SK-N-SH treated with all-trans-retinoic acid at 6 μM for 48 hours (cell line): ENCODE measurements at regions not wholly inside any gene's neighbourhood (a gene's known extent, or its start where the extent isn't known, plus 50 kb on each side); places are given as distances from the start of the nearest gene placed in this dataset.

ENCODE experiments used
- ATAC-seq: fragments of 200-7000 bp; cut with Tn5 transposase; 3 replicates; pipeline ENCODE4 v1.9.1; 2020; ENCODE audit warnings: mild to moderate bottlenecking, moderate library complexity
- ARNTL ChIP-seq: fragments of 450-650 bp; formaldehyde crosslinking; IDR thresholded peaks from 2 replicates; pipeline ENCODE4 v1.5.0; 2020; ENCODE audit warnings: low read depth, mild to moderate bottlenecking, moderate library complexity, borderline replicate concordance
- BACH2 ChIP-seq: fragments of 250-450 bp; sonication (Bioruptor Pico); IDR thresholded peaks from 2 replicates; pipeline ENCODE4 v1.9.0; 2021; ENCODE audit warnings: mild to moderate bottlenecking, borderline replicate concordance
- CSDC2 ChIP-seq: fragments of 250-450 bp; sonication (Bioruptor Pico); IDR thresholded peaks from 2 replicates; pipeline ENCODE4 v1.5.0; 2020; ENCODE audit warnings: mild to moderate bottlenecking, moderate library complexity
- GLIS3 ChIP-seq: fragments of 250-450 bp; sonication (Bioruptor Pico); IDR thresholded peaks from 2 replicates; pipeline ENCODE4 v1.5.0; 2020; ENCODE audit warnings: mild to moderate bottlenecking, moderate library complexity
- ISL1 ChIP-seq: fragments of 250-450 bp; sonication (Bioruptor Pico); IDR thresholded peaks from 2 replicates; pipeline ENCODE4 v2.1.2; 2022; ENCODE audit warnings: mild to moderate bottlenecking, moderate library complexity
- OSR1 ChIP-seq: fragments of 250-450 bp; sonication (Bioruptor Pico); IDR thresholded peaks from 2 replicates; pipeline ENCODE4 v1.8.0; 2022; ENCODE audit warnings: moderate library complexity, mild to moderate bottlenecking, inconsistent platforms
- POU6F1 ChIP-seq: fragments of 250-450 bp; sonication (Bioruptor Pico); IDR thresholded peaks from 2 replicates; pipeline ENCODE4 v1.8.0; 2021; ENCODE audit warnings: low read depth, mild to moderate bottlenecking, moderate library complexity, borderline replicate concordance
- PPARA ChIP-seq: fragments of 250-450 bp; sonication (Bioruptor Pico); IDR thresholded peaks from 2 replicates; pipeline ENCODE4 v1.5.0; 2020; ENCODE audit warnings: mild to moderate bottlenecking, borderline replicate concordance
- RARB ChIP-seq: fragments of 250-450 bp; sonication (Bioruptor Pico); IDR thresholded peaks from 2 replicates; pipeline ENCODE4 v1.8.0; 2021; ENCODE audit warnings: mild to moderate bottlenecking, moderate library complexity
- SNAI2 ChIP-seq: fragments of 250-450 bp; sonication (Bioruptor Pico); IDR thresholded peaks from 2 replicates; pipeline ENCODE4 v1.5.0; 2020; ENCODE audit warnings: mild to moderate bottlenecking, moderate library complexity
- TCF4 ChIP-seq: fragments of 250-450 bp; sonication (Bioruptor Pico); IDR thresholded peaks from 2 replicates; pipeline ENCODE4 v1.8.0; 2021; ENCODE audit warnings: mild to moderate bottlenecking, moderate library complexity, borderline replicate concordance
- TOX ChIP-seq: fragments of 250-450 bp; sonication (Bioruptor Pico); IDR thresholded peaks from 2 replicates; pipeline ENCODE4 v1.8.0; 2021; ENCODE audit warnings: mild to moderate bottlenecking, moderate library complexity, borderline replicate concordance
- TSHZ2 ChIP-seq: fragments of 250-450 bp; sonication (Bioruptor Pico); IDR thresholded peaks from 2 replicates; pipeline ENCODE4 v1.5.0; 2020; ENCODE audit warnings: mild to moderate bottlenecking, moderate library complexity
- ZC3H10 ChIP-seq: fragments of 250-450 bp; sonication (Bioruptor Pico); IDR thresholded peaks from 2 replicates; pipeline ENCODE4 v1.5.1; 2021; ENCODE audit warnings: mild to moderate bottlenecking, moderate library complexity
- ZFP3 ChIP-seq: fragments of 250-450 bp; sonication (Bioruptor Pico); IDR thresholded peaks from 2 replicates; pipeline ENCODE4 v1.5.0; 2020; ENCODE audit warnings: mild to moderate bottlenecking, moderate library complexity
- ZFP30 ChIP-seq: fragments of 450-650 bp; formaldehyde crosslinking; IDR thresholded peaks from 2 replicates; pipeline ENCODE4 v1.5.0; 2022; ENCODE audit warnings: mild to moderate bottlenecking, moderate library complexity
- ZNF565 ChIP-seq: fragments of 450-650 bp; formaldehyde crosslinking; conservative IDR thresholded peaks from 2 replicates; pipeline ENCODE4 v1.5.0; 2020; ENCODE audit warnings: low read depth, mild to moderate bottlenecking, moderate library complexity
- ZNF70 ChIP-seq: fragments of 450-650 bp; formaldehyde crosslinking; IDR thresholded peaks from 2 replicates; pipeline ENCODE4 v1.5.0; 2020; ENCODE audit warnings: mild to moderate bottlenecking, moderate library complexity
- ZNF8 ChIP-seq: fragments of 450-650 bp; formaldehyde crosslinking; IDR thresholded peaks from 2 replicates; pipeline ENCODE4 v1.5.0; 2020; ENCODE audit warnings: mild to moderate bottlenecking, moderate library complexity
- TF ChIP-seq, protein P1 (sequence below): fragments of 250-450 bp; sonication (Bioruptor Pico); IDR thresholded peaks from 2 replicates; pipeline ENCODE4 v1.5.1; 2020; ENCODE audit warnings: low read depth, mild to moderate bottlenecking, moderate library complexity
- TF ChIP-seq, protein P2 (sequence below): fragments of 250-450 bp; sonication (Bioruptor Pico); IDR thresholded peaks from 2 replicates; pipeline ENCODE4 v1.5.1; 2021; ENCODE audit warnings: mild to moderate bottlenecking, moderate library complexity
- TF ChIP-seq, protein P3 (sequence below): fragments of 250-450 bp; sonication (Bioruptor Pico); IDR thresholded peaks from 2 replicates; pipeline ENCODE4 v1.8.0; 2020; ENCODE audit warnings: mild to moderate bottlenecking, moderate library complexity, borderline replicate concordance

GRCh38 chr9:95775191-95775590 lies 100.3 kb upstream of the ERCC6L2 start:
- ATAC-seq: no peak
- TF ChIP-seq BACH2: no peak
- no peak for TF ChIP-seq ARNTL (CRISPR knock-in tag)
- no peak for TF ChIP-seq ZNF70 (CRISPR knock-in tag)
- no peak for TF ChIP-seq RARB (CRISPR knock-in tag)
- no peak for TF ChIP-seq GLIS3 (CRISPR knock-in tag)
- no peak for TF ChIP-seq ZNF8
- TF ChIP-seq, protein P1, sequence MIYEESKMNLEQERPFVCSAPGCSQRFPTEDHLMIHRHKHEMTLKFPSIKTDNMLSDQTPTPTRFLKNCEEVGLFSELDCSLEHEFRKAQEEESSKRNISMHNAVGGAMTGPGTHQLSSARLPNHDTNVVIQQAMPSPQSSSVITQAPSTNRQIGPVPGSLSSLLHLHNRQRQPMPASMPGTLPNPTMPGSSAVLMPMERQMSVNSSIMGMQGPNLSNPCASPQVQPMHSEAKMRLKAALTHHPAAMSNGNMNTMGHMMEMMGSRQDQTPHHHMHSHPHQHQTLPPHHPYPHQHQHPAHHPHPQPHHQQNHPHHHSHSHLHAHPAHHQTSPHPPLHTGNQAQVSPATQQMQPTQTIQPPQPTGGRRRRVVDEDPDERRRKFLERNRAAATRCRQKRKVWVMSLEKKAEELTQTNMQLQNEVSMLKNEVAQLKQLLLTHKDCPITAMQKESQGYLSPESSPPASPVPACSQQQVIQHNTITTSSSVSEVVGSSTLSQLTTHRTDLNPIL (CRISPR knock-in tag): no peak
- no peak for TF ChIP-seq TCF4 (CRISPR knock-in tag)
- TF ChIP-seq ZC3H10 (CRISPR knock-in tag): no peak
- TF ChIP-seq, protein P2, sequence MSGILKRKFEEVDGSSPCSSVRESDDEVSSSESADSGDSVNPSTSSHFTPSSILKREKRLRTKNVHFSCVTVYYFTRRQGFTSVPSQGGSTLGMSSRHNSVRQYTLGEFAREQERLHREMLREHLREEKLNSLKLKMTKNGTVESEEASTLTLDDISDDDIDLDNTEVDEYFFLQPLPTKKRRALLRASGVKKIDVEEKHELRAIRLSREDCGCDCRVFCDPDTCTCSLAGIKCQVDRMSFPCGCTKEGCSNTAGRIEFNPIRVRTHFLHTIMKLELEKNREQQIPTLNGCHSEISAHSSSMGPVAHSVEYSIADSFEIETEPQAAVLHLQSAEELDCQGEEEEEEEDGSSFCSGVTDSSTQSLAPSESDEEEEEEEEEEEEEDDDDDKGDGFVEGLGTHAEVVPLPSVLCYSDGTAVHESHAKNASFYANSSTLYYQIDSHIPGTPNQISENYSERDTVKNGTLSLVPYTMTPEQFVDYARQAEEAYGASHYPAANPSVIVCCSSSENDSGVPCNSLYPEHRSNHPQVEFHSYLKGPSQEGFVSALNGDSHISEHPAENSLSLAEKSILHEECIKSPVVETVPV (CRISPR knock-in tag): no peak
- no peak for TF ChIP-seq OSR1 (CRISPR knock-in tag)
- TF ChIP-seq ZFP3 (CRISPR knock-in tag): no peak
- TF ChIP-seq ISL1 (CRISPR knock-in tag): no peak
- TF ChIP-seq TOX (CRISPR knock-in tag): no peak
- TF ChIP-seq, protein P3, sequence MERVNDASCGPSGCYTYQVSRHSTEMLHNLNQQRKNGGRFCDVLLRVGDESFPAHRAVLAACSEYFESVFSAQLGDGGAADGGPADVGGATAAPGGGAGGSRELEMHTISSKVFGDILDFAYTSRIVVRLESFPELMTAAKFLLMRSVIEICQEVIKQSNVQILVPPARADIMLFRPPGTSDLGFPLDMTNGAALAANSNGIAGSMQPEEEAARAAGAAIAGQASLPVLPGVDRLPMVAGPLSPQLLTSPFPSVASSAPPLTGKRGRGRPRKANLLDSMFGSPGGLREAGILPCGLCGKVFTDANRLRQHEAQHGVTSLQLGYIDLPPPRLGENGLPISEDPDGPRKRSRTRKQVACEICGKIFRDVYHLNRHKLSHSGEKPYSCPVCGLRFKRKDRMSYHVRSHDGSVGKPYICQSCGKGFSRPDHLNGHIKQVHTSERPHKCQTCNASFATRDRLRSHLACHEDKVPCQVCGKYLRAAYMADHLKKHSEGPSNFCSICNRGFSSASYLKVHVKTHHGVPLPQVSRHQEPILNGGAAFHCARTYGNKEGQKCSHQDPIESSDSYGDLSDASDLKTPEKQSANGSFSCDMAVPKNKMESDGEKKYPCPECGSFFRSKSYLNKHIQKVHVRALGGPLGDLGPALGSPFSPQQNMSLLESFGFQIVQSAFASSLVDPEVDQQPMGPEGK: no peak
- TF ChIP-seq POU6F1 (CRISPR knock-in tag): no peak

- ATAC-seq: no peak
- no peak for TF ChIP-seq TSHZ2 (CRISPR knock-in tag)
- no peak for TF ChIP-seq SNAI2 (CRISPR knock-in tag)
- no peak for TF ChIP-seq ISL1 (CRISPR knock-in tag)
- no peak for TF ChIP-seq ZNF8
- TF ChIP-seq, protein P3: no peak
- TF ChIP-seq ZC3H10 (CRISPR knock-in tag): no peak
- TF ChIP-seq ZNF565: no peak
- TF ChIP-seq TCF4 (CRISPR knock-in tag): no peak
- TF ChIP-seq, protein P2 (CRISPR knock-in tag): no peak
- TF ChIP-seq PPARA (CRISPR knock-in tag): no peak
- no peak for TF ChIP-seq OSR1 (CRISPR knock-in tag)
- no peak for TF ChIP-seq CSDC2 (CRISPR knock-in tag)
- TF ChIP-seq, protein P1 (CRISPR knock-in tag): no peak
- TF ChIP-seq ZNF70 (CRISPR knock-in tag): no peak
- TF ChIP-seq BACH2: no peak
- no peak for TF ChIP-seq ZFP30 (CRISPR knock-in tag)
- no peak for TF ChIP-seq POU6F1 (CRISPR knock-in tag)
- TF ChIP-seq ZFP3 (CRISPR knock-in tag): no peak
- TF ChIP-seq RARB (CRISPR knock-in tag): no peak
These were observed 102.5 kb upstream of the ERCC6L2 start for GRCh38 chr9:95773053-95773418.
